HT1080 (cell line): ENCODE measurements at regions not wholly inside any gene's neighbourhood (a gene's known extent, or its start where the extent isn't known, plus 50 kb on each side); places are given as distances from the start of the nearest gene placed in this dataset.

ENCODE experiments used
- DNase-seq: peaks from one replicate; pipeline ENCODE4 v3.0.0-alpha.2; 2015; ENCODE audit warnings: low read depth

DNA sequence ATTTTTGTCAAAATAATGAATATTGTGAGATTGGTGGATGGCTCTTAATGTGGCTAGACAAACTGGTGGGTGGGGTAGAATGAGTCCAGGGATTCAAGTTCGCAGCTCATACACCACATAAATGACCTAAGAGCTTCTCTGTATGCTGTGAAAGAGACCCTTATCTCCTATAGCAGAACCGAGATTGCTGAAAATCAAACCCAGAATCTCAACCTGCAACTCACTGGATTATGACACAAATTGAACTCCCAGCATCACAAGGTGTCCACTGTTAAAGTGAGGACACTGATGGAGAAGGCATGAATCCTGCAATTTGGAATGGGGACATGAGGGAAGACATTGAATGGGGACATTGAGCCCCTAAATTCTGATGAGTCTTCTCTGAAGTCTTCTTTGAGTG, 51.3 kb upstream of the CNKSR3 start:
- no peak for DNase-seq

DNA sequence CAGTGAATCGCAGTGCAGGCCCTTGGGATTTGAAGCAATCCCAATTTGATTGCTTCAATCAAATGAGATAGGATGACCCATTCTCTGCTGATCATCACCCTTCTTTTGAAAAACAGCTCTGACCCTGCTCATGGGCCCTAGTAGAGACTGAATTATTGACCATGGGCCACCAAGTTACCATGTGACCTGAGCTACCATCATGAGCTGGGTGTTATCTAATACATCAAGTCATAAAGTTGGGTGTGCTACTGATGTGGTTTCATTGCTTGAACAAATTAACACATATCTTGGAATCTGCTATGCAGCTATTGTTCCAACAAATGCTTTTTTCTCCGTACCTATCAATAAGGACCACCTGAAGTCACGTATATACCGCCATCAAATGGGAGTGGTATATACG, 54.8 kb upstream of the CNKSR3 start:
- DNase-seq = no peak

DNA sequence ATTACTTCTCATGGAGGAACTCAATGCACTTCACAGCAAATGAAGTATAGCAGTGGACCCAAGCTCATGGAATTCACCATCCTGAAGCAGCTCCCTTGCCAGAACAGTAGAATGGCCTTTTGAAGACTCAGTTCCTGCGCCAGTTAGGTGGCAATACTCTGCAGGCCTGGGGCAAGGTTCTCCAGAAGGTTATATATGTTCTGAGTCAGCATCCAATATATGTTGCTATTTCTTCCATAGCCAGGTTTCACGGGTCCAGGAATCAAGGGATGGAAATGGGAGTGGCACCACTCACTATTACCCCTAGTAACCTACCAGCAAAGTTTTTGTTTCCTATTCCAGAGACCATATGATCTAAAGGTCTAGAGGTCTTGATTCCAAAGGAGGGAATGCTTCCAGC, 56.4 kb upstream of the CNKSR3 start:
- DNase-seq = no peak

DNA sequence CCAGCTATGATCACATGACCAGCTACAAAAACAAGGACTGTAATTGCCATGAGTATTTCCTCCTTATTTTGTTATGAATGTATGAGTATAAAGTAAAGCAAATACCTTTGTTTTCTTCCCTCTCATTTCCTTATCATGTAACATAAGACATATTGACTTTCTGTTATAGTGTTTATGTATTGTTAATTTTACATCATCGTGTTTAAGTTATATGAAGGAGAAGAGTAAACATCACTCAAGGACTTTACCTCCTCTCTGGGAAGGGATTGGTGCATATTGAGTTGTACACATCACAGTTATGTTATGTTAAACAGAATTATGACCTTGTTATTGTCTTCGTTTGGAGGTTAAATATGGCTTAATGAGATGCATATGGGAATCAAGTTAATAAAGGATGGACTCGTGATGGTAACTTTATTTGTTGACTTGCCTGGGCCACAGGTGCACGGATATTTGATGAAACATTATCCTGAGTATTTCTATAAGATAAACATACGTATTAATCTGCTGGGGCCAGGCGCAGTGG, 57.3 kb upstream of the CNKSR3 start:
- no peak for DNase-seq

DNA sequence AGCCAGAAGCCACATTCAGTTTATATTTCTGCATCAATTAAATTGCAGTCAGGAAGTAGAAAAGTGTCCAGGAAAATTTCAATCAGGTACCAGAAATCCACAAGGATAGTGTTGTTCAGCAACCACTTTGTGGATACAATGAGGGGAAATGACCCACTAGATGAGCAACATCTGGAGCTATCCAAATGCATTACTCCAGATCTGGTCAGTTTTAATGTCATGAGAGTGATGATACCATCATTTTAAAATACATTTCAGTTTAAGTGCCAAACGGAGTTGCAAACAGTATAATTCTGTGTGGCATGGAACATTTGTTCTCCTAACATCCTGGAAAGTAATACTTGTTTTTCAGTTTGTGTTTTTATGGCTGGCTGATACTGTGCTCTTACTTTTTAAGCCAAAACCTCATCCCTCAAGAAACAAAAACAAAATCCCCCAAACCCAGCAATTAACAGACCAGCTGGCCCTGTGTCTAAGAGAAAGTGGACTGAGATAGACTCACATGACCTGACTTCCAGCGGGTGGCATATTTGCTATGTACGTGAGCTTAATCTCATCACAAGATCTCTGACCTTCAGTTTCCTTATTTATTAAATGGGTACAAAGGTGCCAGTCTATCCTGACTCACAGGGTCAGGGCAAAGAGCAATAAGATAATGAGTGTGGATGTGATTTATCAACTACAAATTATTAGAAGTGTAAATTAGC, 58.8 kb upstream of the CNKSR3 start:
- DNase-seq = no peak

DNA sequence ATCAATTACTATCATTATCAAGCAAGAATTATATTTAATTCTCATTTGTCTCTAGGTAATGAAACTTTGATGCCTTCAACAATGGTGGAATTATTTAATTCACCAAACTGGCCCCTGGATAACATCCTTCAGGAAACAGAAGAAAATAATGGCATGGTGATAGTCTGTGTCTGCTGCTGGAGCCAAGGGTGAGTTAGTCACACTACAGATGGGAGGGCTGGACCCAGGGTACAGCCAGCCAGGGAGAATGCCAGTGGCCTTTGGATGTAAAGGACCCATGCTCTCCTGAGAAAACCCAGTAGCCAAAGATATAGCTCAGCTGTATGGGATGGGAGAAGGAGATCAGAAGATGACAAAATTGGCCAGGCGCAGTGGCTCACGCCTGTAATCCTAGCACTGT, 60.0 kb upstream of the CNKSR3 start:
- no peak for DNase-seq

DNA sequence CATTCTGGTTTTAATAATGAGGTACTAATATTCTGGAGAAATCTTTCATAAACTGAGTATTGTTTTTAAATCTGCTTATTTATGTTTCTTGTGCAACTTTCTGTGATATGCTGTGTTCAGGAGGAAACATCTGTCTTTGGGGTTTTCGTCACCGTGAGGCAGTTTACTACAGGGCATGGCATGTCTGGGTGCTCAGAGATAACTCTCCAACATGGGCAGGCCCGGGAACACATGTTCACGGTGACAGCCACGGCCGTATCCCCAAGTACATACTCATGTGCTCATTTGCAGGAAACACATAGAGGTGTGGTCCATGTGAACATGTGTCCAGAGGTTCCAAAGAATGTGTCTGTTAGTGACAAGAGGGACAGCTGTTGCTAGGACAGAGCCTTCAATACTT, 62.1 kb upstream of the CNKSR3 start:
- DNase-seq = no peak

DNA sequence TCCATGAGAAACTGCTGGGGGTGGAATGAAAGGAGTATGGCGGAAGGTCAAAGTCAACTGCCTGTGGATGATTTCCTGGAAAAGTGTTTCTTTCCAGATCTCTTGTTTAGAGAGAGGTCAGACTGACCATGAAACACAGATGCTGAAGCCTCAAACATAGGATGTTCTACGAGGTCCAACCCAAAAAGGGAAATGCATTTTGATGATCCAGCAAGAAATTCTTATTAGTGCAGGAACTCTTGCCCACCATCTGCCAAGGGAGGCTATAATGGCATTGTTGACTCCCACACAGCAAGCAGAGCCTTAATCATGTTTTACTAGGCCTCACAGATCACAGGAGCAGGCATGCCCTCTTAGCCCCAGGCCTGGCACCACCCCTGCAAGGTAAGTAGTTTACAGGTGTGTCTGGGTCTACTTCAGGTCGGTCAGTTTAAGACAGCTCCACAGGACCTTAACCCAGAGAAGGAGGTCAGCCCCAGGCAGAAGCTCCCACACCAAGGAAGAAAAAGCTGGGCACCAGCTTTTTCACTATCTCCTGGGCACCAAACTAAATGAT, 67.6 kb upstream of the CNKSR3 start:
- DNase-seq = no peak

DNA sequence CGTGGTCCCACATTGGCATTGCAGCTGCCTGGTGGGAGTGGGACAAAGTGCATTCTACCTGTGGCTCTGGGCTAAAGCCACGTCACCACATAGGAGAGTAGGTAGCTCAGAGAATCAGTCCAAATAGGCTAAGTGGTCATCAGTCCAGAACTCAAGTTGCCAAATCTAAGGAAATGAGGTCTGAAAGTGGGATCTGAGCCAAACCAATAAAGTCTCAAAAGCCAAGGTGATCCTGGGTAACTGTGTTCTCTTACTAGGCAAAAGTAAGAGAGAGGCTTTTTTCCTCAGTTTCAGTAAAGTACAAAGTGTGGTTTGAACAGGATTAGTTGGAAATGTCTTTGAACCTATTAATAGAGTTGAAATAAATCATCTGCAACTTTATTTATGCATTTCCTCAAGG, 68.6 kb upstream of the CNKSR3 start:
- no peak for DNase-seq

DNA sequence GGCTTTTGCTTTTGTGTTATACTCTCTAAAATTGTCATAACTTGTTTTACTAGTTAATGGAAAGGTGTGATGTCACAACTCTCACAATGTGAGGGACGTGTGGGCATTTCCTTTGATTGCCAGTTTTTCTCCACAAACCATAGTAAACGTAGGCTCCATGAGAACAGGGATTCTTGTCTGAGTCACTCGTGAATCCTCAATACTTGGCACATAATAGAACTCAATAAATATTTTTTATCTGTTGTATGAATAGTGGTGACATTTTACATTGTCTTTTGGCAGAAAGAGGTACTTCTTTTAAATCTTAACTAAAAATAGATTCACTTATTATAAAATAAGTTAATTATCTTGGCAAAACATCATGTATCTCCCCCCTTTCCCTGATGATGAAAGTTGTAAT, 69.0 kb upstream of the CNKSR3 start:
- no peak for DNase-seq

DNA sequence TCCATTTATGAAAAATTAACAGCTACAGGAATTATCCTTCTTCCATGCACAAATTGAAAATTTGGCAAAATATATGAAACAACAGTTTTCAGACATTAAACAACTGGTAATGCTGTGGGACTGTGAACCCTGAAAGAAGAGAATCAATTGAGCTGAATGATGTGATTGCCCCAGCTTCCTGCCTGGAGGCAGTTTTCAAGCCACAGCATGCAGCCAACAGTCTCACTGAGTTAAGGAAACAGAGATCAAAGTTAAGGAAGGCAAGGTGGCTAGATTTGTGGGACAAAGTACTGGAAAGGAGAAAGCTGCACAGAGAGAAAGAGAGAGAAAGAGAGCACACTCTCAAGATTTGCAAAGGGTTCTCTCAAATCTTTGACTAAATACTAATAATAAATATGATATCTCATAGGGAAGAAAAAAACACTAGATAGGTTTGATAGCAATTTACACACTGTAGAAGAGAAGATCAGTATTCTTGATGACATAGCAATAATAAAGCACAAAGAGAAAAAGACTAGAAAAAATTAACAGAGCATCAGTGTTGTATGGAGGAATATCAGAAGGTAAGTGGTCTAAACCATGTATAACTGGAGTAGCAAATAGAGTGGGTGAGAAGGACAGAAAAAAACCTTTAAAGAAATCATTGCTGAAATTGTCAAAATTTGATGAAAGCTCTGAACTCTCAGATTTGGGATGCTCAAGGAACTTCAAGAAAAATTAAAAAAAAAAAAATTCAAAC, 70.1 kb upstream of the CNKSR3 start:
- DNase-seq = no peak

DNA sequence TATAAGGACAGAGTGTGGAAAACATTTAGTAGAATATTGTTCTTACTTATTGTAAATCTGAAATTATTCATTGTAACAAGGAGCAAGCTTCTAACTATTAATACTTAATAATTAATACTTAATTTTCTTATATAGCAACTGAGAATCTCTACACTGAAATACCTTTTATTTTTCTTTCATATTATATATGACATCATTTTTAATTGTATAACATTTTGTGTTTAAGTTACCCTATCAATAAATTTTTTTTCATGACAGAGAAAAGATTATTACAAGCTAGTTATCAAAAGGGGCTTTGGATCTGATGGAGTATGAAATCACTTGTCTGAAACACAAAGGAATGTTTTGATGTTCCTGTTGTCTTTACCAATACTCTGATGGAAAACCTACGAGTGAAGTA, 72.2 kb upstream of the CNKSR3 start:
- DNase-seq = no peak

DNA sequence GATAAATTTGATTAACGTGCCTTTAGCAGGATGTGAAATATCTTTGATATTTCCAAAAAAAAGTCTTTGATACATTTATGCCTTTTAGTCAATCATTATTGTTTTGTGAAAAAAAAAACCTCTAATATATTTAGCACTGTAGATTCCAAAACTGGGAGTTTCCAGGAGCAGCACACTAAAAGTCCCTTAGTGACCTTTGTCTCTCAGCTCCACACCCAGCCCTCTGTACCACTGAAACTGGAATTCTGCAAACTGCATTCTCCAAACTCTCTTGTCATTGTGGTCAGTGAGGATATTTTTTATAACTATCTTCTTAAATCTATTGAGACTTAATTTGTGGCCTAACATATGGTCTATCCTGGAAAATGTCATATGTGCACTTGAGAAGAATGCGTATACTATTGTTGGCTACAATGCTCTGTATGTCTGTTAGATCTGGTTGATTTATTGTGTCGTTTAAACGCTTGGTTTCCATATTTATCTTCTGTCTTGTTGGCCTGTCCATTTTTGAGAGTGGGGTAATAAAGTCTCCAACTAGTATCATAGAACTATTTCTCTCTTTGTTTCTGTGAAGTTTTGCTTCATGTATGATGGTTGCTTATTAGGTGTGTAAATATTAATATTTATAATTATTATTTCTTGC, 73.2 kb upstream of the CNKSR3 start:
- no peak for DNase-seq

DNA sequence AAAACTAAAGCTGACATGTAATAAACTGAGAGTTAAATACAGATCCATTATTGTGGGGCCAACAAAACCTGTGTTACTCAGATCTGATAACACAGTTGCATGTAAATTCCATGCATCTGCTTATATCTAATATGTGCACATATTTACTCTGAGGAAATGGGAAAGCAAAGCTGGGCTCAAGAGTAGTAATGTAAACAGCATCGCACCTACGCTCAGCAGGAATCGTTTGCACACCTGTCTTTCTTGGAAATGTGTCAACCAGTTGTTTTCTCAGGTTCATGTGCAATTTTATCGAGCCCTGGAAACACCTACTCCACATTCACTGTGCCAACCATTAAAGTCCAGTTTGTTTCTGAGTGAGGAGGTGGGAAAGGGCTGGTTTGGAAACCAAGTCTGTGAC, 80.3 kb upstream of the CNKSR3 start:
- no peak for DNase-seq

DNA sequence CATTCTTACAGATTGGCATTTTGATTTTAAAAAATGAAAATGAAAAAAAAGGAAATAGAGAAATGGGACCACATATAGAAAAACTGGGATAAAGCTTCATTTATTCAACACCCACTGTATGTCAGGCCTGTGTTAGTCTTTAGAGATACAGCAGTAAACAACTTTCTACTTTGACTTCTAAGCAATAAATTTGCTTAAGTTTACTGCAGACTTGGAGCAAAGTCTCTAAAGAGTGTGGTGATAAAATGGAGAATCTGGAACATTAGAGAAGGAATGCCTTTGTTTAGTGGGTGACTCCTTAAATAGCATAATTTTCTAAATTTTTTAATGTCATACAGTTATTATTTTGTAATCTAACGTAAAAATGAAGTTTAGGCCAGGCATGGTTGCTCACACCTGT, 80.7 kb upstream of the CNKSR3 start:
- no peak for DNase-seq

DNA sequence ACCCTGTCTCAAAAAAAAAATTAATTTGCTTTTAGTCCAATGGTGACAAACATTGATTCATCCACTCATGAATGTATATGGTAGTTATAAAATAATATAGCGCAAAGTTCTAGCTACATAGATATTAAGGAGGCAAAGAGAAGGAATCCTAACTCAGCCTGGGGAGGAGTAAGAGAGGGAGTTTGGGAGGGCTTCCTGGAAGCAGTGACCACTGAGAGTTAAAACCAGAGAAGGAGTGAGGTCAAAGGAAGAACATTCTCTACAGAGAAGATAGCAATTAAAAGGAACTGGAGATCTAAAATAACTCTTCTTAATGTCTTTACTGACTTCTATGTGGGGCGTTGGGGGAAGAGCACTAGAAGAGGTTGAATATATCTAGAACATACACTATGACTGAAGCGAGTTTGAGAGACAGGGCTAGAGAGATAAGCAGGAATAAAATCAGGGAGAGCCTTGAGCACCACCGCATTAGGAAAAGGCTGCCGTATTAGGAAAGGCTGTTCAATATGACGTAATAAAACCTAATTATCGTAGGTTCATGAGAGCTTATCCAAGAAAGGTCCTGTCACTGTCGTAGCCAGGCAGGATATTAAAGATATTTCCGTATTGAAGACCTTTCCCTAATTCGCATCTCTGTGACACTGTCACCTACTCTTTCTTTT, 81.8 kb upstream of the CNKSR3 start:
- DNase-seq = no peak

DNA sequence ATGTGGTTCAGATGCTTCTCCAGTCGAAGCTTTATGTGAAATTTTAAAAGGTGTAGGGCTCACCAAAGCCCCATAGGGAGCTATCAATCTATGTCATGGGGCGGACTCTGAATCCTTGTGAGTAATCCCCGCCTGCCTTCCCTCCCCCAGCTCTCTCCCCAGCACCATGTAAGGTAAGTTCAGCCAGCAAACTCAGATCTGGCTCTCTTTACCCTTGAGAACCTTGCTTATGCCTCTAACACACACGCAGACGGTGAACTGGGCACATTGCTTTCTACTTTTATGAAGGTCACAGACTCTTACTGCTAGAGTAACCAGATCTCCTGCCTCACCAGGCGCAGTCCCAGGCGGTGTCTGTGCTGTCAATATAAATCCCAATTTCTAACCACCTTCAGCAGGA, 82.6 kb upstream of the CNKSR3 start:
- DNase-seq = no peak

DNA sequence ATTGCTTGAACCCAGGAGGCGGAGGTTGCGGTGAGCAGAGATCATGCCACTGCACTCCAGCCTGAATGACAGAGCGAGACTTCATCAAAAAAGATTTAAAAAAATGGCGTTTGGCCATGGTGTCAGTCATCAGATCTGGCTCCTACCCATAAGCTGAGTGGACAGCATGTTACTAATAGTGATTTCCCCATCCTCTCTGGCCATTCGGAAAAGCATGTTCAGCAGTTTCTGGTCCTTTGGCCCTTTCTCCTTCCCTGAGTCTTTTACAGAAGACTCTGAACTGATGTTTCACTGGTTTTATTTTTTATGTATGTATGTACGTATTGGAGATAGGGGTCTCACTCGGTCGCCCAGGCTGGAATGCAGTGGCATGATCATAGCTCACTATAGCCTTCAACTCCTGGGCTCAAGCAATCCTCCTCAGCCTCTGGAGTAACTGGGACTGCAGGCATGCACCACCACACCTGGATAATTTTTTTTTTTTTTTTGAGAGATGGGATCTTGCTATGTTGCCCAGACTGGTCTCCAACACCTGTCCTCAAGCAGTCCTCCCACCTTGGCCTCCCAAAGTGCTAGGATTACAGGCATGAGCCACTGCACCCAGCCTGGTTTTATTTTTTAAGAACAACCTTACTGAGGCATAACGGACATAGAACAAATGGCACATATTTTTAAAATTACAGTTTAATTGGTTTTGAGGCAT, 84.2 kb upstream of the CNKSR3 start:
- no peak for DNase-seq

DNA sequence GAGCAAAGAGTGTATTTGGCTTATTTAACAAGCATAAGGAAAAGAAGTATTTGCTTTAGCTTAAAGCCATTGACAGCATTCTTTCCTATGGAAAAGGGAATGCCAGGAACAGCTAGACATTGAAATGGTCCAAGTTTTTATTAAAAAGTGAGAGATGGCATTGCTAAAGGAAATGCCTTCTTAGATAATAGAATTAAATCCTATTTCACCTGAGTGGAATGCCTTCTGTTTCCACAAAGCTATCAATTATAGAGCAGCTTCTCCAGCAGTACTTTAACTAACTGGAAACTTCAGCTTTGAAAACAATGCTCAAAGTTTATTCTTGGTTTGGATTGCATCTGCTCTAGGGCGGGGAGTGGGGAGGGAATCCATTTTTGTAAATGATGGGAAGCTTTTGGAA, 85.1 kb upstream of the CNKSR3 start:
- no peak for DNase-seq

DNA sequence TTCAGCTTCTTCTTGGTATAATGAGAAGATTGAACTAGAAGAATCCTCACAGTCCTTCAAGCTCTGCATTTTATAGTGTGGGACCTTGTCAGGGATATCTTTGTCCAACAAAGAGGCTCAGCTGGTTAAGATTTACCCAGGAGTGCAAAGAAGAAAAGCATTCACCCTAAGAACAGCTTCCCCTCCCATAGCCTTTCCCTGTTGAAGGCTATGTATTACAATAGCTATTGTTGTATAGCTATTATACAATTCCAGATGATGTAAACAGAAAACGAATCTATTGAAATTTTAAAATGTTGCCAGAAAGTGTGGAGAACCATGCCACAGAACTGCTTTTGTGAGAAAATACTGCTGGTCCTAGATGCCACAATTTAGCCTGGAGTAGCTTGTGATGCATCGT, 85.5 kb upstream of the CNKSR3 start:
- no peak for DNase-seq

DNA sequence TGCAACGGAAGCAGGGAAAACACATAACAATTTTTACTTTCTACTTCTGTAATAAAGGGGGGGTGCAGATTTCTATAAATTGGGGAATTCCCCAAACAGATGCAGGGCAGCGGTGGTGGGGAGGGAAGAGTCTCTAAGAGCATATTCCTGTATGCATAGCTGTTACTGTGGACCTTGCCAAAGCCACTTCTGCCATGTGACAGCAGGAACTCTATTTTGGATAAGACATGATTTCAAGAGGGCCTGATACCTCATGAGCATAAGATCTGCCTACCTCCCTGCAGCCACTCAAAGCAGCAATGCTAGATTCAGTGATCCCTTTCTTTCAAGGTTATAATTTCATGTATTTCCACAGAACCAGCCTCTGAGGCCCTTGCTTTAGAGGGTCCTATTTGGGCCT, 86.2 kb upstream of the CNKSR3 start:
- DNase-seq = no peak
